CD4-positive, alpha-beta T cell (primary cell): ENCODE measurements at regions not wholly inside any gene's neighbourhood (a gene's known extent, or its start where the extent isn't known, plus 50 kb on each side); places are given as distances from the start of the nearest gene placed in this dataset.
"Not testable (repeated sequence)": the region's sequence is repeated elsewhere in the genome, so short reads cannot be mapped to it uniquely, and the experiment has no call there.

Experiments used
- ATAC-seq: fragments of 200-7000 bp; cut with Tn5 transposase; one replicate; pipeline ENCODE4 v1.10.0; 2022; ENCODE audit warnings: mild to moderate bottlenecking; ENCODE audit not compliant: poor library complexity
- CTCF ChIA-PET: fragments of 350-600 bp; sonication (Branson Sonifier 250); formaldehyde crosslinking; loops from one replicate; lab custom pipeline; 2021; ENCODE audit warnings: antibody characterized with exemption, inconsistent platforms; lab: Charles Lee
- POLR2A ChIA-PET: fragments of 350-600 bp; sonication (Branson Sonifier 250); formaldehyde crosslinking; loops from one replicate; lab custom pipeline; 2021; ENCODE audit warnings: antibody characterized with exemption, inconsistent platforms; lab: Charles Lee
- DNase-seq, 14 experiments: peaks; one replicate each; pipeline ENCODE4 v3.0.0-alpha.2; 2013 to 2020; ENCODE audit warnings: mixed read lengths in 2 of 14
- H3K27ac ChIP-seq, 2 donors: one replicate each; pipeline versions ENCODE4 v1.5.1 to v1.7.0; 2013; ENCODE audit warnings: low read length in 2 of 2, low read depth in 1 of 2, mild to moderate bottlenecking in 1 of 2
- H3K27me3 ChIP-seq, 2 experiments: 1 replicate in 1 of 2; 2 replicates in 1 of 2; pipeline versions ENCODE4 v1.6.1 to v1.7.0; 2013; ENCODE audit warnings: low read length in 2 of 2, control low read depth in 1 of 2, mild to moderate bottlenecking in 1 of 2, moderate library complexity in 1 of 2; ENCODE audit not compliant: insufficient read depth in 2 of 2, control insufficient read depth in 1 of 2
- H3K36me3 ChIP-seq: one replicate; pipeline ENCODE4 v1.6.1; 2013; ENCODE audit warnings: low read length, control low read depth; ENCODE audit not compliant: insufficient read depth
- H3K4me1 ChIP-seq: one replicate; pipeline ENCODE4 v1.6.1; 2013; ENCODE audit warnings: low read length, control low read depth; ENCODE audit not compliant: insufficient read depth
- H3K4me3 ChIP-seq: one replicate; pipeline ENCODE4 v1.5.1; 2013; ENCODE audit warnings: mild to moderate bottlenecking, low read length, moderate library complexity
- H3K9me3 ChIP-seq, 2 experiments: 1 replicate in 1 of 2; 2 replicates in 1 of 2; pipeline versions ENCODE4 v1.6.1 to v1.7.0; 2013; ENCODE audit warnings: low read length in 2 of 2, mild to moderate bottlenecking in 2 of 2, control low read depth in 1 of 2, moderate library complexity in 1 of 2; ENCODE audit not compliant: control insufficient read depth in 1 of 2, insufficient read depth in 1 of 2
- H3K27ac Mint-ChIP-seq: one replicate; pipeline ENCODE4 v1.8.0; 2020; ENCODE audit warnings: mixed read lengths
- H3K27me3 Mint-ChIP-seq: one replicate; pipeline ENCODE4 v1.8.0; 2021; ENCODE audit warnings: mixed read lengths
- H3K36me3 Mint-ChIP-seq: one replicate; pipeline ENCODE4 v1.8.0; 2021; ENCODE audit warnings: low read depth, mixed read lengths
- H3K4me1 Mint-ChIP-seq: one replicate; pipeline ENCODE4 v1.8.0; 2021; ENCODE audit warnings: low read depth, mixed read lengths
- H3K4me3 Mint-ChIP-seq: one replicate; pipeline ENCODE4 v1.8.0; 2020; ENCODE audit warnings: mild to moderate bottlenecking, mixed read lengths
- H3K9me3 Mint-ChIP-seq: one replicate; pipeline ENCODE4 v1.8.0; 2020; ENCODE audit warnings: mixed read lengths
- CTCF ChIP-seq: fragments of 200-600 bp; IDR thresholded peaks from one replicate; pipeline ENCODE4 v1.8.0; 2022; ENCODE audit warnings: antibody characterized with exemption, mild to moderate bottlenecking
- intact Hi-C, 2 experiments: fragments of 100-400 bp; cut with DNase I in 1 of 2; cut with micrococcal nuclease in 1 of 2; formaldehyde crosslinking; loops; one replicate each; pipeline versions ENCODE4 v1.15.1 to v1.9.0; 2023 to 2025; cut with DNase I, micrococcal nuclease

- ATAC-seq (no peak), DNase-seq (no peak)
- Histone ChIP-seq H3K27me3 (peaks cover 0 to 20% of the 10 kb centered on the region in 2 experiments), H3K4me3 (no peak overlapping the region), H3K9me3 (no peaks in the 10 kb centered on the region), H3K36me3 (no peaks in the 10 kb centered on the region), H3K4me1 (no peaks in the 10 kb centered on the region), H3K27ac (no peak overlapping the region)
- ChIA-PET CTCF (no interaction called here), POLR2A (no interaction called here)
- Mint-ChIP-seq H3K9me3 (no peaks in the 10 kb centered on the region), H3K4me3 (no peak overlapping the region), H3K36me3 (no peaks in the 10 kb centered on the region), H3K27me3 (peaks cover 34% of the 10 kb centered on the region), H3K27ac (no peak overlapping the region), H3K4me1 (peaks cover 4% of the 10 kb centered on the region)
- TF ChIP-seq CTCF = no peak
- intact Hi-C loops = no loop called here
These were observed 364.1 kb upstream of the CCNH start for GRCh38 chr5:87776785-87777184.

GRCh38 chr5:87776302-87776701, 363.6 kb upstream of the CCNH start:
- POLR2A ChIA-PET, H3K9me3 ChIP-seq: not testable (repeated sequence)

GRCh38 chr5:87775228-87775627, 362.5 kb upstream of the CCNH start:
- Mint-ChIP-seq H3K9me3 (no peaks in the 10 kb centered on the region), H3K36me3 (no peaks in the 10 kb centered on the region), H3K27me3 (peaks cover 33% of the 10 kb centered on the region), H3K4me3 (no peak overlapping the region), H3K27ac (no peak overlapping the region), H3K4me1 (no peaks in the 10 kb centered on the region)
- TF ChIP-seq CTCF = no peak
- DNase-seq = no peak
- Histone ChIP-seq H3K9me3 (no peaks in the 10 kb centered on the region), H3K4me3 (no peak overlapping the region), H3K4me1 (no peaks in the 10 kb centered on the region), H3K27ac (no peak overlapping the region), H3K36me3 (no peaks in the 10 kb centered on the region), H3K27me3 (peaks cover 0 to 24% of the 10 kb centered on the region in 2 experiments)
- CTCF ChIA-PET = interaction anchor here (1.9 kb wide), 1 partner anchor 915 kb away, joined by 8 read pairs; no protein-coding TSS in a partner anchor
- no peak for ATAC-seq
- POLR2A ChIA-PET = no interaction called here
- intact Hi-C loops = no loop called here

More at GRCh38 chr5:87776302-87776701, 363.6 kb upstream of the CCNH start:
- H3K36me3 Mint-ChIP-seq, H3K4me3 Mint-ChIP-seq, DNase-seq, H3K27ac Mint-ChIP-seq, H3K4me1 ChIP-seq, ATAC-seq, CTCF ChIA-PET, H3K9me3 Mint-ChIP-seq, H3K4me1 Mint-ChIP-seq, H3K4me3 ChIP-seq, H3K36me3 ChIP-seq, H3K27ac ChIP-seq, intact Hi-C loops: not testable (repeated sequence)
- peaks cover 0 to 16% of the 10 kb centered on the region in 2 experiments for H3K27me3 ChIP-seq
- H3K27me3 Mint-ChIP-seq = peaks cover 33% of the 10 kb centered on the region

- H3K36me3 ChIP-seq = no peaks in the 10 kb centered on the region
- Mint-ChIP-seq H3K27me3 (peaks cover 36% of the 10 kb centered on the region), H3K4me1 (no peaks in the 10 kb centered on the region), H3K4me3 (no peak overlapping the region), H3K27ac (no peak overlapping the region), H3K36me3 (no peaks in the 10 kb centered on the region), H3K9me3 (no peaks in the 10 kb centered on the region)
- DNase-seq = no peak
- ChIA-PET POLR2A (no interaction called here), CTCF (interaction anchor here (1.9 kb wide), 1 partner anchor 916 kb away, joined by 8 read pairs; no protein-coding TSS in a partner anchor)
- intact Hi-C loops = no loop called here
- no peaks in the 10 kb centered on the region for H3K4me1 ChIP-seq
- peaks cover 0 to 28% of the 10 kb centered on the region in 2 experiments for H3K27me3 ChIP-seq
- H3K27ac ChIP-seq = no peak overlapping the region
- no peak for ATAC-seq
- H3K9me3 ChIP-seq = no peaks in the 10 kb centered on the region
- no peak overlapping the region for H3K4me3 ChIP-seq
- no peak for TF ChIP-seq CTCF
These were observed 362.1 kb upstream of the CCNH start for GRCh38 chr5:87774804-87775203.
